ENCODE measurements at regions not wholly inside any gene's neighbourhood (a gene's known extent, or its start where the extent isn't known, plus 50 kb on each side); places are given as distances from the start of the nearest gene placed in this dataset.

DNA sequence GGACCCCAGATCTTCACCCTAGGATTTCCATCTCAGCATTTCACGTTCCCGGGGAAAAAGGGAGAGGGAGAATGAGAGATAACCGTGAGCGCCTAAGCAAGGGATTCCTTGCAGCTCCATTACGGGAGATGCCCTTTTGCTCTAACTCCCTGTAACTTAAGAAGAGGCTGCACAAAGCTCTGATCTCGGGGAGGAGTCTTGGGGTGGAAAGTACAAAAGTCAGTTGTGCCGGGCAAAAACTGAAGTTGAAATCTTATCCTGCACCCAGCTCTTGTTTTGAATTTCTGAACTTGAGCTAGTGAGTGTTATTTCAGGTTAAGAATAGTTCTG lies 256.4 kb upstream of the SOX21 start:
- no peak for DNase-seq

GRCh38 chr13:94968040-94968756 lies 255.9 kb upstream of the SOX21 start:
- DNase-seq = no peak

GRCh38 chr13:94967183-94968039 lies 255.1 kb upstream of the SOX21 start:
- DNase-seq = no peak

DNA sequence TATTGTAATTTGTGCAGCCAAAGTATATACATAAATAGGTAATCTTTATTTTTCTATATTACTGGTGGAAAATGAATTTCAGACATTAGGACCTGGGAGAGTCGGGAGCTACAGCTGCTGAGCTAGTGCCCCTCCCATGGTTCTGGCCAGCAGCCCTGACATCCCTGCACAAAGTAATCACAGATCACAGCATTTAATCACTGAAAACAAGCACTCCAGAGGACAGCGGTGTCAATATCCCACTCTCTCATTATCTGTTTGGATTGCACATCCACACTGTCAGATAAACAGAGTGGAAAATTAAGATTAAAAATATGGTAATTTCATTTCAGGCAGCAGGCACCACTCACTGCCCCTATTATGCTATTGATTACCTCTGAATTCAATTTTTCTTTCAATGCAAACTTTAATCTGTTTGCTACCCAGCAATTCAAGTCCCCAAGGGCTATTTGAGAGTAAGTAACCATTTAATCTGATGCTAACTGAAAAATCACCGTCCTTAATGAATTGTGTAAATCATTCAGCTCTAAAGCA lies 254.1 kb upstream of the SOX21 start:
- DNase-seq = no peak

DNA sequence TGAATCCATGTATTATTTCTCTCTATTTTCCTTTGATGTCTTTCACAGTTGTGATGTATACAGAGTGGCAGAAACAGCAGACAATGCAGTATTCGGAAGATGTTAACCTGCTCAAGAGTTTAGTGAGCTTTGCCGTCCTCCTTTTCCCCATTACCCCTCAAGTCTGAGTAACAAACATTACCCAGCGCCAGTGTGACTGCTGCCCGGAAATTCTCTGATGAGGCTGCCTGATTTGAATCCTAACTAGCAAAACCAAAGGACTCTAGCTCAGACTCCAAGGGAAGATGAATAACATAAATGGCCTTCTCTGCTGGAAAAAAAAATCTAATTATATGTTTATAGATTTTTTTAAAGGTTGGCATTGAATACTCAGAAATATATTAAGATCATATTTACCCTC lies 247.3 kb upstream of the SOX21 start:
- no peak for DNase-seq

DNA sequence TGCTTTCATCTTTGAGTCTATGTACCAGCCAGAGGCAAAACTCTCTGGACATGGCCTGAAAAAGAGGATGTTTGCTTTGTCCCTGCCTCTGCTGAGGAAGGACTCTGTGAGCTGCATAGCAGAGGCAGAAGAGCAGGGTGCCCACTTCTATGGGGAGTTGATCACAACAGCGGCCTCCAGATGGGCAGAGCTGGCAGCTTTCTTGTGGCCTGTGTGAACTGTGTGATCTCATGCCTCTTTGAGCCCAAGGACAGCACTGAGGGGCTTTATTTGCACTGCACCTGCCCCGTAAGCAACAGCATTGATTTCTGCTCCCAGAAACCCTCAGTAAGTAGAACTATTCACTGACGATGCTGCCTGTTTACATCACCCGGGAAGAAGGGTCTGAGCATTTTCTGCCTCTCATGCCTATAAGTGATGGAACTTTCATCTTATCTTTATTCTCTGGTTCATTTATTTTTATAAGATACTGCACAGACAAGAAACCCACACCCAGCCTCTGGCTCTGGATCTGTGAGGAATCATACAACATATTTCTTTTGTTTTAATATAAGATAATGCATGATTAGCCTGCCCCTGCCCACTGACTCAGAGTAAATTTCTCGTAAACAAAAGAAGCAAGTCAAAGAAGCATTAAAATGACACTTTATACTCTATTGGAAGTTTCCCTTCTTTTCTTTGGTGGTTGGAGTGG lies 244.2 kb upstream of the SOX21 start:
- DNase-seq = no peak

GRCh38 chr13:94952787-94953186 lies 240.4 kb upstream of the SOX21 start:
- DNase-seq = no peak

DNA sequence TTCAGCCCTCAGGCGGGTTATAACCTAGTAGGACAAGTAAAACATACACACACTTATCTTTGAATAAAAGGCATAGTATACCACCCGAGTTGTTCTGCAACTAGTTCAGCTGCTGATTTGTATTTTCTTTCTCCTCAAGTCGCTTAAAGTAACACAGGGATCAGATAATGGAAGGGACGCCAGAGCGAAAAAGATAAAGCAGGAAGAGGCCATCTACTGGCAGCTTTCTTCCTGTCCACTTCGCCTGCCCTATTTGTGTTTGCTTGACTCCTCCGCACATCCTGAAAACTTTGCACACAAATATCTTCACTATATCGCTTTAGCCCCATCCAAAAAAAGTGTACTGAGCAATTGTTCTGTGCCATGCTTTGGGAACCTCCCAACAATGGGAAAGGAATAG lies 238.0 kb upstream of the SOX21 start:
- no peak for DNase-seq

DNA sequence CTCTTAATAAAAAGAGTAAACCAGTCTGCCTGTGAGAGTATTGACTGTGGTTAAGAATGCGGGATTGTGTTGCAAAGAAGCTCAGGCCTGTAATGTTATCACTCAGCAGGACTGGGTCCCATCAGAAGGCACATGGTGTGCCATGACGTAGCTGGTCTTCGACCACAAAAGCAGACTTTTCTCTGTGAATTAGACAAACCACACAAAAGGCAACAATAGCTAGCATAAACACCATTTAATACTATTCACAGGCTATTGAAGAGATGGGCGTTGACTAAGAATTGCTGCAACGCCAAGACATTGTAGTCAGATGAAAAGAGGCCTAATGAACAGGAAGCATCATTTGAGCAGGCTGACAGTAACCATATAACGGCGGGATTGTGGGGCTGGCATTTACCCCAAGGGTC lies 235.6 kb upstream of the SOX21 start:
- DNase-seq = no peak

GRCh38 chr13:94947392-94947791 lies 235.0 kb upstream of the SOX21 start:
- no peak for DNase-seq

DNA sequence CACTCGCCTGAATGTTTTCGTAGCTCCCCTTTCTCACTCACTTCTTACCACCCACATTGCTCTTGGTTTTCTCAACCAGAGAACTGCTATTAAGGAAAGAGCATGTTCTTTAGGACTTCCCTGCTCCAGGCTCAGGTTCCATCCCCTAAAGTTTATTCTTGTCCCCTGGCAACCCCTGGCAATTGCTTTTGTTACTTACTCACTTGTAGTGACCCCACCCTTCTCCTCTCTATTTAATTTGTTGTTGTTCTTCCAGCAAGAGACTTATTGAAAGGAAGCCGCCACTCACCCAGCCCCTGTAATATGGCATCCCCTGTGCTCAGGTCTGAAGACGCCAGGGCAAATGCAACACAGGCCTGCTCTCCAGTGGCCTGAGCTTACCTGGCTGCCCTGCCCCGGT lies 233.7 kb upstream of the SOX21 start:
- DNase-seq = no peak

GRCh38 chr13:94938124-94938523 lies 225.8 kb upstream of the SOX21 start:
- DNase-seq = no peak

DNA sequence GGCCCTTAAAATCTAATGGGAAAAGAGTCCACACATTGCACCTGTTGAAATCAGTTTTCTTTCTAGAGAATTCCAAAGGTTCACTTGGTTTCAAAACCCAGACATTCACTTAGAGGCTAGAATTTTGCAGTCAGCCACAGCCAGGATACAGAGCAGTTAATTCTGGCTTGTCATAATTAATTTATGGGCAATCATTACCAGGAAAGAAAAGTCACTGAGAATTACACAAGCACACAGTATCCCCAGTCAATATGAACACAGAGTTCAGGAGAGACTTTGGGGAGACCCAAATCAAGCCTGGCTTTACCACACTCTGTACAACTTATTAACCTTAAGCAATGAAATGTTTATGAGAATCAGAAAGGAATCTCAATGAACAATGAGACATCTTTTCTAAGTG lies 224.3 kb upstream of the SOX21 start:
- DNase-seq = no peak

DNA sequence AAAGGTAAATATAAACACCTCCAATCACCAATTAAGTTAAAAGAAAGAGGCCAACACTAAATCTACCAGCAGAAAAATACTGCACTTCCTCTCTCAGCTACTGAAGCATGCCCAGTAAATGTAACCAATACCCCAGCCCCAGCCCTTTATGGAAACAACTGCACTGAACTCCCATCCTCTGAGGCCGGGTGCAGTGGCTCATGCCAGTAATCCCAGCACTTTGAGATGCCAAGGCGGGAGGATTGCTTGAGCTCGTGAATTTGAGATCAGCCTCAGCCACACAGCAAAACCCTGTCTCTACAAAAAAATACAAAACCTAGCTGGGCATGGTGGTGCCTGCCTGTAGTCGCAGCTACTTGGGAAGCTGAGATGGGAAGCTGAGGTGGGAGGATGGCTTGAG lies 221.6 kb upstream of the SOX21 start:
- DNase-seq = no peak

GRCh38 chr13:94933230-94933751 lies 220.9 kb upstream of the SOX21 start:
- DNase-seq = no peak

DNA sequence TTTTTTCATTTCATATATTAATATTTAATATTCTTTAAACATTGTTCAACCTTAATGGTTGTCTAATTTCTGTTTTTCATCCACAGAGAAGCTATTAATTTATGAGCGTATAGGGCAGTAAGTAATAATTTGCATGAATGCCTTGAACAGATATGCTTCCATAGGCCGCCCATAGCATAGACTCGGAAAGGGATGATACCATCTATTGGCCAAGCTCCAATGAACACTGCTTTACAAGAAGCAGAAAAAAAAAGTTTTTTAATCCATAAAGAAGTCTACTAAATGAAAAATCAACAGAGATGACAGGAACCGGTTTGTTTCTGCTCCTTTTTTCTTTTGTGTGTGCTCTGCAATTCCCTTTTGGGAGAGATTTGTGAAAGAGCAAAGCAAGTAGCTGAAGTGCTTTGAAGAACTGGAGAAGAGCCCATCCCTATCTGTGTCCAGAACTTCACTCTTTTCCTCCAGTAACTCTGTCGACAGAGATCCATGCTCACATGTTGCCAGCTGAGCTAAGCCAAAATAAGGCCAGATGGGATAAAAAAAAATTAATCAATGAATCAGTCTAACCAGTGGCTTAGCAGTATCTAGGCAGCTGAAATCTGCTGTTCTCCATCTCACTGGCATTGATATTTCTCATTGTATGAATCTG lies 215.9 kb upstream of the SOX21 start:
- no peak for DNase-seq

GRCh38 chr13:94925263-94925662 lies 212.9 kb upstream of the SOX21 start:
- no peak for DNase-seq

DNA sequence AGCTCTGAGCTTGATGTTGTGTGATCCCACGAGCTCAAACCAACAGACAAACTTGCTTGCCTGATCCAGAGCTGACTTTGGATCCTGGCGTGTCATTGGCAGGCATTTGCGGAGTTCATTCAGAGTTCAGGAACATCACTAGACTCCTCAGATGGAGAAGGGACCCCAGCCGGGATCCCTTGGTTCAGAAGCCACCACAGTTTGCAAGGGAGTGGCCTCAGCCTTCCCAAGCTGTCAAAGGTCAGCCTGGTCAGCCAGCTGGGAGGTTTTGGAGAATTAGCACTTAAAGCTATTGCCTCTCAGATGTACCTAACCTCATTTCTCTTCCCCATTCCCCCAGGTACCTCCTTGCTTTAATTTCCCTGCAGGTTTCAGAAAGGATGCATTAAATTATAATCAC lies 208.8 kb upstream of the SOX21 start:
- no peak for DNase-seq

- no peak for DNase-seq
These were observed 208.2 kb upstream of the SOX21 start for GRCh38 chr13:94920578-94920977.

- no peak for DNase-seq
These were observed 205.5 kb upstream of the SOX21 start for GRCh38 chr13:94917824-94918223.

- no peak for DNase-seq
These were observed 202.6 kb upstream of the SOX21 start for GRCh38 chr13:94914895-94915294.

DNA sequence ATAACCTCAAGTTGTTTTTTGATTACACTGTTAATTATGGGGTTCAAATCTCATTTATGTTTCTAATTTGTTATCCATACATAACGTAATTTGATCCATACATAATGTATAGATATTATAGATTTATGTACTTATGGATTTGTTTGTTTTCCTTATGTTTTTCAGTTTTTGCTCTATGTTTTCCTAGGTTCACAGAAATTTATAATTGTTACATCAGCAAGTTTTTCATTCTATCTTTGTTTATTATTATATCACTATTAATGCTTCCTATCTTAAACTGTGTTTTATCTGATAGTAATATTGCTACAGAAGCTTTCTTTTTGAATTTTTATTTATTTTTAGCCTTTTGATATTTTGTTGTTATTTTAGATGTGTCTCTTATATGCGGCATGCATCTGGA lies 194.3 kb upstream of the SOX21 start:
- DNase-seq = no peak
